SK-N-SH (cell line): ENCODE measurements at regions not wholly inside any gene's neighbourhood (a gene's known extent, or its start where the extent isn't known, plus 50 kb on each side); places are given as distances from the start of the nearest gene placed in this dataset.

Experiments
- CTCF ChIA-PET: fragments of 300-600, 350-600 bp; formaldehyde crosslinking; extraction: SDS; loops from one replicate; lab custom pipeline; 2021; lab: Yijun Ruan, JAX
- POLR2A ChIA-PET: fragments of 350-600 bp; sonication (Branson Sonifier 250); formaldehyde crosslinking; extraction: SDS; loops from one replicate; lab custom pipeline; 2020; ENCODE audit warnings: antibody characterized with exemption, inconsistent platforms; lab: Yijun Ruan, JAX
- DNase-seq: peaks from one replicate; pipeline ENCODE4 v3.0.0; 2012
- H2AFZ ChIP-seq: fragments of 200-600 bp; sonication (generic); 2 replicates; pipeline ENCODE4 v1.8.1; 2016; ENCODE audit warnings: antibody characterized with exemption, mild to moderate bottlenecking, low read depth
- H3F3A ChIP-seq: fragments of 200-600 bp; sonication (generic); replicated peaks from 2 replicates; pipeline ENCODE3; 2016; ENCODE audit warnings: antibody characterized with exemption, mild to moderate bottlenecking; ENCODE audit not compliant: insufficient read depth
- H3K27ac ChIP-seq, 2 experiments: fragments of 200-500 bp in 1 of 2; fragments of 200-600 bp in 1 of 2; sonication (Bioruptor generic) in 1 of 2; sonication (generic), shearing (Covaris generic) in 1 of 2; 2 replicates each; pipeline versions ENCODE4 v1.5.1 to v1.6.1; 2014 to 2016; ENCODE audit warnings: low read depth in 2 of 2, inconsistent platforms in 1 of 2, low read length in 1 of 2, mild to moderate bottlenecking in 1 of 2, mixed read lengths in 1 of 2
- H3K27me3 ChIP-seq: fragments of 200-600 bp; sonication (generic), shearing (Covaris generic); 2 replicates; pipeline ENCODE4 v1.6.1; 2016; ENCODE audit warnings: mixed run types; ENCODE audit not compliant: insufficient read depth
- H3K36me3 ChIP-seq, 2 experiments: fragments of 200-500 bp in 1 of 2; fragments of 200-600 bp in 1 of 2; sonication (Bioruptor generic) in 1 of 2; sonication (generic) in 1 of 2; replicated peaks in 1 of 2; 2 replicates each; pipeline versions ENCODE3 to v1.5.1; 2014 to 2016; ENCODE audit warnings: low read length in 1 of 2, mild to moderate bottlenecking in 1 of 2; ENCODE audit not compliant: insufficient read depth in 2 of 2, control insufficient read depth in 1 of 2
- H3K4me1 ChIP-seq, 2 experiments: fragments of 200-500 bp in 1 of 2; fragments of 200-600 bp in 1 of 2; sonication (Bioruptor generic) in 1 of 2; sonication (generic), shearing (Covaris generic) in 1 of 2; 2 replicates each; pipeline versions ENCODE4 v1.5.1 to v1.6.1; 2014 to 2016; ENCODE audit warnings: low read depth in 1 of 2, low read length in 1 of 2, mixed run types in 1 of 2; ENCODE audit not compliant: insufficient read depth in 2 of 2, control insufficient read depth in 1 of 2
- H3K4me2 ChIP-seq: fragments of 200-600 bp; sonication (generic), shearing (Covaris generic); 2 replicates; pipeline ENCODE4 v1.6.1; 2017; ENCODE audit warnings: mixed run types
- H3K4me3 ChIP-seq, 2 experiments: fragments of 200-500 bp in 1 of 2; fragments of 200-600 bp in 1 of 2; sonication (Bioruptor generic) in 1 of 2; sonication (generic), shearing (Covaris generic) in 1 of 2; 2 replicates each; pipeline versions ENCODE4 v1.5.1 to v1.8.1; 2014 to 2016; ENCODE audit warnings: low read depth in 2 of 2, inconsistent platforms in 1 of 2, low read length in 1 of 2, mild to moderate bottlenecking in 1 of 2, mixed read lengths in 1 of 2, moderate library complexity in 1 of 2
- H3K79me2 ChIP-seq: fragments of 200-600 bp; sonication (generic); 2 replicates; pipeline ENCODE4 v1.8.1; 2017; ENCODE audit warnings: mild to moderate bottlenecking; ENCODE audit not compliant: insufficient read depth
- H3K9ac ChIP-seq: fragments of 200-600 bp; sonication (generic); 2 replicates; pipeline ENCODE4 v1.6.1; 2017; ENCODE audit warnings: mixed run types
- H3K9me2 ChIP-seq: fragments of 200-600 bp; sonication (generic); 2 replicates; pipeline ENCODE4 v1.6.1; 2017; ENCODE audit warnings: mixed run types
- H3K9me3 ChIP-seq: fragments of 200-600 bp; sonication (generic); 2 replicates; pipeline ENCODE4 v1.6.1; 2017; ENCODE audit warnings: mixed run types, mild to moderate bottlenecking, moderate library complexity
- H4K20me1 ChIP-seq: fragments of 200-600 bp; sonication (generic); 2 replicates; pipeline ENCODE4 v1.6.1; 2017; ENCODE audit warnings: mild to moderate bottlenecking, mixed run types; ENCODE audit not compliant: insufficient read depth
- CTCF ChIP-seq: fragments of 200-600 bp; sonication (generic); IDR thresholded peaks from 2 replicates; pipeline ENCODE4 v1.6.1; 2017; ENCODE audit warnings: antibody characterized with exemption, mild to moderate bottlenecking, moderate library complexity
- EZH2phosphoT487 ChIP-seq: fragments of 200-600 bp; sonication (generic); IDR thresholded peaks from 2 replicates; pipeline ENCODE4 v1.6.1; 2017; ENCODE audit warnings: low read depth, mixed run types, mild to moderate bottlenecking, antibody characterized with exemption, moderate library complexity, borderline replicate concordance
- FOSL2 ChIP-seq: IDR thresholded peaks from 2 replicates; pipeline ENCODE4 v1.4.0; 2012; ENCODE audit warnings: low read depth, mild to moderate bottlenecking, moderate library complexity, borderline replicate concordance
- FOXM1 ChIP-seq: IDR thresholded peaks from 2 replicates; pipeline ENCODE4 v1.4.0; 2012; ENCODE audit warnings: low read depth, mild to moderate bottlenecking
- GABPA ChIP-seq: IDR thresholded peaks from 2 replicates; pipeline ENCODE4 v1.4.0; 2012; ENCODE audit warnings: low read depth, mild to moderate bottlenecking
- GATA2 ChIP-seq: sonication (generic); formaldehyde crosslinking; IDR thresholded peaks from 2 replicates; pipeline ENCODE4 v1.5.0; 2020; ENCODE audit warnings: mild to moderate bottlenecking, missing genetic modification reagents
- IRF3 ChIP-seq: fragments of 150-350 bp; IDR thresholded peaks from 2 replicates; pipeline ENCODE4 v1.6.1; 2016; ENCODE audit warnings: mild to moderate bottlenecking, low read depth, low read length
- JUND ChIP-seq: IDR thresholded peaks from 2 replicates; pipeline ENCODE4 v1.4.0; 2012
- MEF2A ChIP-seq: IDR thresholded peaks from 2 replicates; pipeline ENCODE4 v1.4.0; 2012; ENCODE audit warnings: low read depth, borderline replicate concordance
- PBX3 ChIP-seq: IDR thresholded peaks from 2 replicates; pipeline ENCODE4; 2012
- POLR2AphosphoS5 ChIP-seq: IDR thresholded peaks from 2 replicates; pipeline ENCODE4 v1.6.1; 2012; ENCODE audit warnings: low read depth, low read length
- RAD21 ChIP-seq: IDR thresholded peaks from 2 replicates; pipeline ENCODE4 v1.6.1; 2012; ENCODE audit warnings: mild to moderate bottlenecking, low read length
- SMC3 ChIP-seq: IDR thresholded peaks from 2 replicates; pipeline ENCODE4 v1.6.1; 2012; ENCODE audit warnings: low read depth, low read length, improper control_type of control experiment
- TAF1 ChIP-seq: IDR thresholded peaks from 2 replicates; pipeline ENCODE4 v1.6.1; 2012; ENCODE audit warnings: low read depth, mild to moderate bottlenecking, low read length, moderate library complexity, borderline replicate concordance
- TCF12 ChIP-seq: IDR thresholded peaks from 2 replicates; pipeline ENCODE4 v1.4.0; 2012
- TEAD4 ChIP-seq: IDR thresholded peaks from 2 replicates; pipeline ENCODE4 v1.4.0; 2012; ENCODE audit warnings: mild to moderate bottlenecking, borderline replicate concordance; ENCODE audit not compliant: insufficient read depth
- USF2 ChIP-seq: fragments of 150-350 bp; IDR thresholded peaks from 2 replicates; pipeline ENCODE4 v1.6.1; 2017; ENCODE audit warnings: antibody characterized with exemption, low read length, low read depth, borderline replicate concordance
- YY1 ChIP-seq: IDR thresholded peaks from 2 replicates; pipeline ENCODE4 v1.4.0; 2012; ENCODE audit warnings: low read depth, mild to moderate bottlenecking
- ZBTB33 ChIP-seq: IDR thresholded peaks from 2 replicates; pipeline ENCODE4 v1.4.0; 2012; ENCODE audit warnings: low read depth, borderline replicate concordance
- WGBS: methylation state at CpG from one replicate; pipeline ENCODE4 v1.1.6; 2017; ENCODE audit warnings: low lambda C conversion rate; 5-methylcytosine and 5-hydroxymethylcytosine counted together

- Histone ChIP-seq H3K4me2 (no peak overlapping the region), H3K4me3 (no peak overlapping the region), H3K27me3 (no peaks in the 10 kb centered on the region), H3K4me1 (no peaks in the 10 kb centered on the region), H3K27ac (no peak overlapping the region), H4K20me1 (no peaks in the 10 kb centered on the region), H3F3A (no peaks in the 10 kb centered on the region), H3K36me3 (no peaks in the 10 kb centered on the region), H3K9ac (no peak overlapping the region), H2AFZ (no peak overlapping the region), H3K79me2 (no peaks in the 10 kb centered on the region)
- no peak for DNase-seq
- TF ChIP-seq SMC3 (no peak), FOXM1 (no peak), FOSL2 (no peak), TCF12 (no peak), EZH2phosphoT487 (no peak), TAF1 (no peak), POLR2AphosphoS5 (no peak), ZBTB33 (no peak), JUND (no peak), PBX3 (no peak), MEF2A (no peak), CTCF (no peak), YY1 (no peak), GATA2 (CRISPR knock-in tag) (no peak), TEAD4 (no peak), GABPA (no peak), RAD21 (no peak), USF2 (no peak), IRF3 (no peak)
- TF ChIP-seq, all 33 proteins: peak for 0
- Histone ChIP-seq H3K9me2 (no peaks in the 10 kb centered on the region), H3K9me3 (no peaks in the 10 kb centered on the region)
- WGBS: 14% methylated on average over 3 of the region's 3 CpGs
- ChIA-PET POLR2A (no interaction called here), CTCF (interaction anchor here (0.8 to 1.3 kb wide), 2 partner anchors 13 to 19 kb away, joined by 3 read pairs; no protein-coding TSS in a partner anchor)
Observed at GRCh38 chr16:5442054-5442453, 344.5 kb upstream of the EEF2KMT start.
